ENCODE measurements at regions not wholly inside any gene's neighbourhood (a gene's known extent, or its start where the extent isn't known, plus 50 kb on each side); places are given as distances from the start of the nearest gene placed in this dataset.

GRCh38 chr2:180523621-180524340, 456.6 kb upstream of the UBE2E3 start:
- DNase-seq (ENCODE audit: low spot score) = no peak
- intact Hi-C loops (cut with DNase I) = no loop called here

GRCh38 chr2:180520921-180521581, 459.4 kb upstream of the UBE2E3 start:
- no peak for DNase-seq (ENCODE audit: low spot score)
- intact Hi-C loops (cut with DNase I) = no loop called here

- intact Hi-C loops (cut with DNase I) = no loop called here
- no peak for DNase-seq (ENCODE audit: low spot score)
These were observed 460.2 kb upstream of the UBE2E3 start for GRCh38 chr2:180520206-180520605.

GRCh38 chr2:180519276-180519675, 461.1 kb upstream of the UBE2E3 start:
- DNase-seq (ENCODE audit: low spot score) = no peak
- intact Hi-C loops (cut with DNase I) = no loop called here

GRCh38 chr2:180516232-180516631, 464.2 kb upstream of the UBE2E3 start:
- intact Hi-C loops (cut with DNase I) = no loop called here
- DNase-seq (ENCODE audit: low spot score) = no peak

- no peak for DNase-seq (ENCODE audit: low spot score)
- intact Hi-C loops (cut with DNase I) = no loop called here
These were observed 467.0 kb upstream of the UBE2E3 start for GRCh38 chr2:180513389-180513788.

- DNase-seq (ENCODE audit: low spot score) = no peak
- intact Hi-C loops (cut with DNase I) = no loop called here
These were observed 471.9 kb upstream of the UBE2E3 start for GRCh38 chr2:180508458-180508857.

GRCh38 chr2:180507028-180507427, 473.4 kb upstream of the UBE2E3 start:
- no peak for DNase-seq (ENCODE audit: low spot score)
- intact Hi-C loops (cut with DNase I) = no loop called here

- no peak for DNase-seq (ENCODE audit: low spot score)
- intact Hi-C loops (cut with DNase I) = no loop called here
These were observed 475.2 kb upstream of the UBE2E3 start for GRCh38 chr2:180505203-180505602.

- intact Hi-C loops (cut with DNase I) = no loop called here
- no peak for DNase-seq (ENCODE audit: low spot score)
These were observed 482.7 kb upstream of the UBE2E3 start for GRCh38 chr2:180497621-180498152.

- intact Hi-C loops (cut with DNase I) = no loop called here
- DNase-seq (ENCODE audit: low spot score) = peak; percentile 79
These were observed 484.8 kb upstream of the UBE2E3 start for GRCh38 chr2:180495606-180496005.

GRCh38 chr2:180494286-180494685, 486.1 kb upstream of the UBE2E3 start:
- intact Hi-C loops (cut with DNase I) = no loop called here
- DNase-seq (ENCODE audit: low spot score) = no peak

- intact Hi-C loops (cut with DNase I) = no loop called here
- no peak for DNase-seq (ENCODE audit: low spot score)
These were observed 475.6 kb upstream of the CWC22 start for GRCh38 chr2:180482696-180483095.

GRCh38 chr2:180481998-180482397, 474.9 kb upstream of the CWC22 start:
- DNase-seq (ENCODE audit: low spot score) = no peak
- intact Hi-C loops (cut with DNase I) = no loop called here

GRCh38 chr2:180478883-180479282, 471.8 kb upstream of the CWC22 start:
- DNase-seq (ENCODE audit: low spot score) = no peak
- intact Hi-C loops (cut with DNase I) = no loop called here

- intact Hi-C loops (cut with DNase I) = no loop called here
- DNase-seq (ENCODE audit: low spot score) = no peak
These were observed 467.6 kb upstream of the CWC22 start for GRCh38 chr2:180474716-180475115.

GRCh38 chr2:180473456-180473855, 466.4 kb upstream of the CWC22 start:
- intact Hi-C loops (cut with DNase I) = no loop called here
- DNase-seq (ENCODE audit: low spot score) = no peak

- no peak for DNase-seq (ENCODE audit: low spot score)
- intact Hi-C loops (cut with DNase I) = no loop called here
These were observed 465.0 kb upstream of the CWC22 start for GRCh38 chr2:180472133-180472532.

- intact Hi-C loops (cut with DNase I) = no loop called here
- DNase-seq (ENCODE audit: low spot score) = no peak
These were observed 456.5 kb upstream of the CWC22 start for GRCh38 chr2:180463608-180464007.

- no peak for DNase-seq (ENCODE audit: low spot score)
- intact Hi-C loops (cut with DNase I) = no loop called here
These were observed 454.7 kb upstream of the CWC22 start for GRCh38 chr2:180461761-180462160.

- no peak for DNase-seq (ENCODE audit: low spot score)
- intact Hi-C loops (cut with DNase I) = no loop called here
These were observed 449.7 kb upstream of the CWC22 start for GRCh38 chr2:180456801-180457200.

Data from posterior vena cava (tissue), 2 donors.